H1 (cell line): ENCODE measurements at regions not wholly inside any gene's neighbourhood (a gene's known extent, or its start where the extent isn't known, plus 50 kb on each side); places are given as distances from the start of the nearest gene placed in this dataset.

Source experiments
- ASH2L ChIP-seq: fragments of 200-600, 300-600 bp; sonication (generic); IDR thresholded peaks from one replicate; pipeline ENCODE4 v1.7.1; 2017; ENCODE audit warnings: low read length
- CBX8 ChIP-seq: fragments of 300-800, 300-1000 bp; sonication (generic); IDR thresholded peaks from 2 replicates; pipeline ENCODE4 v1.7.1; 2016; ENCODE audit warnings: low read depth, low read length, borderline replicate concordance
- CHD1 ChIP-seq: IDR thresholded peaks from 2 replicates; pipeline ENCODE4 v1.6.1; 2012; ENCODE audit warnings: low read depth, low read length, improper control_type of control experiment

- TF ChIP-seq CHD1 (no peak), CBX8 (no peak), ASH2L (no peak)
Observed at GRCh38 chr5:116650544-116650943, 75.9 kb upstream of the SEMA6A start (continued).
